HepG2 (cell line): ENCODE measurements at regions not wholly inside any gene's neighbourhood (a gene's known extent, or its start where the extent isn't known, plus 50 kb on each side); places are given as distances from the start of the nearest gene placed in this dataset.

Source experiments
- ATAC-seq: fragments of 200-7000 bp; cut with Tn5 transposase; 3 replicates; pipeline ENCODE4 v1.9.1; 2020; ENCODE audit warnings: mild to moderate bottlenecking, moderate library complexity
- BruUV-seq: library from RNA; stranded (reverse); fragments of 400-500 nt; replicated peaks from 2 replicates; lab custom pipeline; 2021; lab: Mats Ljungman, UMichigan
- CTCF ChIA-PET: fragments of 300-600 bp; formaldehyde crosslinking; extraction: SDS; loops from one replicate; lab custom pipeline; 2021; ENCODE audit warnings: low total read pairs, inconsistent platforms, low intra/inter-chr PET ratio; lab: Yijun Ruan, JAX
- POLR2A ChIA-PET: fragments of 350-600 bp; sonication (Branson Sonifier 250); formaldehyde crosslinking; loops from one replicate; lab custom pipeline; 2020; ENCODE audit warnings: antibody characterized with exemption, inconsistent platforms; lab: Yijun Ruan, JAX
- DNase-seq: peaks from one replicate; pipeline ENCODE4 v3.0.0-alpha.2; 2015; ENCODE audit warnings: low spot score
- FAIRE-seq: peaks from 3 replicates; lab custom pipeline; 2011; peaks lifted over from hg19 to GRCh38; lab: Jason Lieb, UNC
- H2AFZ ChIP-seq: one replicate; pipeline ENCODE4 v1.6.1; 2011; ENCODE audit warnings: low read length, inconsistent platforms
- H3K27ac ChIP-seq: fragments of 300-600 bp; 3 replicates; pipeline ENCODE4 v1.8.0; 2011; ENCODE audit warnings: mixed run types, mild to moderate bottlenecking, mixed read lengths, low read length, inconsistent platforms; ENCODE audit not compliant: insufficient read depth; ENCODE audit errors: extremely low read length
- H3K27me3 ChIP-seq, 2 experiments: fragments of 200-600 bp in 1 of 2; 2 replicates in 1 of 2; 3 replicates in 1 of 2; pipeline versions ENCODE4 v1.6.0 to v1.8.0; 2011; ENCODE audit warnings: low read length in 2 of 2, mild to moderate bottlenecking in 2 of 2, moderate library complexity in 2 of 2, inconsistent platforms in 1 of 2; ENCODE audit not compliant: insufficient read depth in 2 of 2, control insufficient read depth in 1 of 2
- H3K36me3 ChIP-seq, 2 experiments: fragments of 200-600 bp in 1 of 2; replicated peaks in 1 of 2; 2 replicates in 1 of 2; 3 replicates in 1 of 2; pipeline versions ENCODE4 v1.5.1 to v1.8.0; 2011; ENCODE audit warnings: low read length in 2 of 2, inconsistent platforms in 1 of 2; ENCODE audit not compliant: insufficient read depth in 2 of 2, control insufficient read depth in 1 of 2
- H3K4me1 ChIP-seq: 2 replicates; pipeline ENCODE4 v1.5.1; 2012; ENCODE audit warnings: low read length, inconsistent platforms; ENCODE audit not compliant: insufficient read depth
- H3K4me2 ChIP-seq: 2 replicates; pipeline ENCODE4 v1.6.0; 2011; ENCODE audit warnings: low read depth, low read length, inconsistent platforms
- H3K4me3 ChIP-seq, 3 experiments: fragments of 200-600 bp in 1 of 3; sonication (generic), shearing (Covaris generic) in 1 of 3; replicated peaks in 1 of 3; 2 replicates each; pipeline ENCODE4 v1.5.1; 2011 to 2016; ENCODE audit warnings: low read length in 3 of 3, inconsistent platforms in 2 of 3, low read depth in 2 of 3, mild to moderate bottlenecking in 2 of 3, control low read depth in 1 of 3, mixed read lengths in 1 of 3; ENCODE audit not compliant: insufficient read depth in 1 of 3
- H3K79me2 ChIP-seq: one replicate; pipeline ENCODE4 v1.6.1; 2011; ENCODE audit warnings: low read length, inconsistent platforms; ENCODE audit not compliant: insufficient read depth
- H3K9ac ChIP-seq: 2 replicates; pipeline ENCODE4 v1.6.0; 2011; ENCODE audit warnings: mild to moderate bottlenecking, low read depth, low read length, inconsistent platforms; ENCODE audit not compliant: insufficient read depth
- H3K9me3 ChIP-seq: 2 replicates; pipeline ENCODE4 v1.5.1; 2012; ENCODE audit warnings: mild to moderate bottlenecking, low read length
- H4K20me1 ChIP-seq: 2 replicates; pipeline ENCODE4 v1.6.0; 2011; ENCODE audit warnings: inconsistent platforms, mild to moderate bottlenecking, low read length, moderate library complexity; ENCODE audit not compliant: insufficient read depth
- ATF6 ChIP-seq: sonication (generic); formaldehyde crosslinking; conservative IDR thresholded peaks from 2 replicates; pipeline ENCODE4 v1.4.0; 2020; ENCODE audit warnings: missing genetic modification reagents
- IKZF1 ChIP-seq: fragments of 450-650 bp; IDR thresholded peaks from 2 replicates; pipeline ENCODE4 v1.7.1; 2016
- IRF9 ChIP-seq: sonication (generic); formaldehyde crosslinking; IDR thresholded peaks from 2 replicates; pipeline ENCODE4 v1.8.0; 2022; ENCODE audit warnings: missing genetic modification reagents, mild to moderate bottlenecking, borderline replicate concordance
- ISX ChIP-seq: sonication (generic); formaldehyde crosslinking; conservative IDR thresholded peaks from 2 replicates; pipeline ENCODE4 v1.5.0; 2020; ENCODE audit warnings: missing genetic modification reagents
- KDM5B ChIP-seq: sonication (generic); formaldehyde crosslinking; IDR thresholded peaks from 2 replicates; pipeline ENCODE4 v1.4.0; 2020; ENCODE audit warnings: missing genetic modification reagents, mild to moderate bottlenecking, borderline replicate concordance
- ONECUT2 ChIP-seq: sonication (generic); formaldehyde crosslinking; IDR thresholded peaks from 2 replicates; pipeline ENCODE4 v1.4.0; 2020; ENCODE audit warnings: missing genetic modification reagents
- PRPF4 ChIP-seq: fragments of 200-400 bp; formaldehyde crosslinking; IDR thresholded peaks from 2 replicates; pipeline ENCODE4 v1.6.1; 2016; ENCODE audit warnings: low read length, low read depth; ENCODE audit not compliant: poor library complexity, severe bottlenecking
- REST ChIP-seq, 2 experiments: IDR thresholded peaks; 2 replicates each; pipeline ENCODE4 v1.6.1; 2011 to 2012; ENCODE audit warnings: low read length in 2 of 2, borderline replicate concordance in 1 of 2, low read depth in 1 of 2, mild to moderate bottlenecking in 1 of 2, moderate library complexity in 1 of 2
- TBX3 ChIP-seq: fragments of 450-650 bp; IDR thresholded peaks from 2 replicates; pipeline ENCODE4 v1.6.1; 2017; ENCODE audit warnings: antibody characterized with exemption, mild to moderate bottlenecking, inconsistent platforms, borderline replicate concordance
- TRIM22 ChIP-seq: fragments of 450-650 bp; IDR thresholded peaks from 2 replicates; pipeline ENCODE4 v1.6.1; 2017
- ZNF616 ChIP-seq: sonication (generic); formaldehyde crosslinking; IDR thresholded peaks from 2 replicates; pipeline ENCODE4 v1.5.0; 2020; ENCODE audit warnings: low read depth, mild to moderate bottlenecking, missing genetic modification reagents
- WGBS: methylation state at CpG from one replicate; pipeline ENCODE4 v1.1.6; 2017; ENCODE audit warnings: low lambda C conversion rate; 5-methylcytosine and 5-hydroxymethylcytosine counted together
- in situ Hi-C: cut with HindIII; loops from 2 replicates; pipeline ENCODE4 v1.10.0; 2017; ENCODE audit warnings: low pct_unique_long_range_greater_than_20kb; ENCODE audit not compliant: extremely low pct_ligation_motif_present
- intact Hi-C: fragments of 100-400 bp; cut with micrococcal nuclease; formaldehyde crosslinking; loops from one replicate; pipeline ENCODE4 v1.10.0; 2022; ENCODE audit not compliant: unreplicated experiment

- Histone ChIP-seq H3K36me3 (no peaks in the 10 kb centered on the region), H3K9ac (no peak overlapping the region), H3K27ac (no peak overlapping the region), H3K27me3 (peaks cover 0 to 15% of the 10 kb centered on the region in 2 experiments; a peak in 2 of 5 replicates), H3K4me2 (no peak overlapping the region), H4K20me1 (no peaks in the 10 kb centered on the region), H3K9me3 (no peaks in the 10 kb centered on the region), H3K79me2 (no peaks in the 10 kb centered on the region), H2AFZ (no peak overlapping the region), H3K4me1 (no peaks in the 10 kb centered on the region), H3K4me3 (no peak overlapping the region)
- ChIA-PET CTCF (no interaction called here), POLR2A (no interaction called here)
- in situ Hi-C loops (no loop called here), intact Hi-C loops (no loop called here)
- ATAC-seq (no peak), FAIRE-seq (no peak), DNase-seq (no peak)
- WGBS = 16% methylated on average over 7 of the region's 8 CpGs
- no peak for TF ChIP-seq TBX3
- TF ChIP-seq REST (IDR thresholded peaks at IDR 0.05; ENCODE audit: borderline replicate concordance in 1 of 2, low read depth in 1 of 2, low read length in 2 of 2) = peak in 1 of 2 experiments; percentile 55; a peak in 3 of 4 replicates
- no TSS peak for BruUV-seq
Measured at GRCh38 chr1:18012686-18013085, 94.9 kb upstream of the IGSF21 start.

GRCh38 chr1:18013216-18013615 is 94.4 kb upstream of the IGSF21 start:
- ATAC-seq = no peak
- CTCF ChIA-PET = no interaction called here
- TF ChIP-seq IRF9 (no peak), IKZF1 (no peak), TRIM22 (no peak), PRPF4 (no peak), ATF6 (CRISPR knock-in tag) (no peak), ISX (CRISPR knock-in tag) (no peak), ZNF616 (CRISPR knock-in tag) (no peak), KDM5B (CRISPR knock-in tag) (no peak), ONECUT2 (CRISPR knock-in tag) (no peak)

More at GRCh38 chr1:18013216-18013615, 94.4 kb upstream of the IGSF21 start:
- no peak overlapping the region for H3K9ac ChIP-seq
- 11% methylated on average over 8 of the region's 8 CpGs for WGBS
- H3K4me3 ChIP-seq = no peak overlapping the region
- in situ Hi-C loops = no loop called here
- no peak overlapping the region for H3K27ac ChIP-seq
- no peaks in the 10 kb centered on the region for H4K20me1 ChIP-seq
- no peak overlapping the region for H3K4me2 ChIP-seq
- intact Hi-C loops = no loop called here
- BruUV-seq = no TSS peak
- DNase-seq (no peak), FAIRE-seq (no peak)
- H3K79me2 ChIP-seq = no peaks in the 10 kb centered on the region
- no peak overlapping the region for H2AFZ ChIP-seq
- peaks cover 0 to 15% of the 10 kb centered on the region in 2 experiments; a peak in 2 of 5 replicates for H3K27me3 ChIP-seq
- no peaks in the 10 kb centered on the region for H3K9me3 ChIP-seq
- H3K4me1 ChIP-seq = no peaks in the 10 kb centered on the region
- no peaks in the 10 kb centered on the region for H3K36me3 ChIP-seq
- POLR2A ChIA-PET = no interaction called here
